GM12892 (cell line): ENCODE measurements at regions not wholly inside any gene's neighbourhood (a gene's known extent, or its start where the extent isn't known, plus 50 kb on each side); places are given as distances from the start of the nearest gene placed in this dataset.

ENCODE experiments used
- DNase-seq: peaks from one replicate; pipeline ENCODE4 v3.0.0; 2011; ENCODE audit not compliant: insufficient read length
- FAIRE-seq: peaks from 2 replicates; lab custom pipeline; 2011; peaks lifted over from hg19 to GRCh38; lab: Jason Lieb, UNC
- POLR2A ChIP-seq: IDR thresholded peaks from 2 replicates; pipeline ENCODE4 v1.6.1; 2011; ENCODE audit warnings: low read depth, low read length, control low read depth
- POLR2AphosphoS5 ChIP-seq: IDR thresholded peaks from 2 replicates; pipeline ENCODE4 v1.6.1; 2011; ENCODE audit warnings: low read depth, low read length, control low read depth
- TAF1 ChIP-seq: IDR thresholded peaks from 2 replicates; pipeline ENCODE4 v1.6.1; 2011; ENCODE audit warnings: low read depth, mild to moderate bottlenecking, control low read depth, low read length, borderline replicate concordance

DNA sequence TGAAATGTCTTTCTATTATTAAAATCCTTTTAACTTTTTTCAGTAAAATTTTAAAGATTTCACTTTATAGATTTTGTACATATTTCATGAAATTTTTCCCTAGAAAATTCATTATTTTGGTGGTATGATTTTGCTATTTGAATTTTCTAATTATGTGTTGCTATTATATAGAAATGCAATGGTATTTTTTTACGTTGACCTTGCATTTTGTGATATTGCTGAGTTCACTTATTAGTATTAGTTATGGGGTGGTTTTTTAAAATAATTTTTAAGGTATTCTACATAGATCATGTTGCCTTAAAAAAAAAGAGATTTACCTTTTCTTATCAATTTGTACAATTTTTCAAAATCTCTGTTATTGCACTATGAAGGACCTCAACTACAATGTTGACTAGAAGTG is 458.3 kb downstream of the TLE1 start:
- DNase-seq (no peak), FAIRE-seq (no peak)
- TF ChIP-seq TAF1 (no peak), POLR2A (no peak), POLR2AphosphoS5 (no peak)

DNA sequence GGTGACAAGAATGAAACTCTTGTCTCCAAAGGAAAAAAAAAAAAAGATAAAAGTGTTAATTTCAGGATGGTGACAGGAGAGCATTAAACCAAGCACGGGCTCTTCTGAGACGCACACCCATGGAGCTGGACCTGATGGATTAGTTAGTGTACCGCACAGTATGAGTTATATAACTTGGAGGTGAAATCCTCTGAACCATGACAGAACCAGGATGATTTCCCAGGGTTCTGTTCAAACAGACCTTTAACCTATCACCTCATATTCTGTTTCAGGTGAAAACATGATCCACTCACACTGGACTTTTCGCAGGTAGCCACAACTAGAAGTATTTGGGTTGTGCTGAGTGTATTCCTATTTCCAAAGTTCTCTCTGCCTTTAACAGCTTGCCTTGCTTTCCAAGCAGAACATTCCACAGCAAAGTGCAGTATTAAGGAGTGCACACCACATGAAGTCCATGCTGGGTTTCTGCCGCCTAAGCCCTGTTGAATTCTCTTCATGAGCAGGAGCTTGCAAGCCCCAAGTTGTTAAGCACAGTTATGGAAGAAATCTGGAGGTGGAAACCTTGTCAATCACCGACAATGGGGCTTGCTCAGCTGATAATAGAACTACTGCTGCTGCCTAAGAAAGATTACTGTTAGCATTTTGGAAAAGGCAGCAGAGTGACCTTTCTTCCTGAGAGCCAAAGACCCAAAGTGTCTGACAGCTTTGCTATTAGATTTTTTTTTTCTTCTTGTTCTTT is 461.7 kb downstream of the TLE1 start:
- DNase-seq = no peak
- TF ChIP-seq POLR2AphosphoS5 (no peak), TAF1 (no peak), POLR2A (no peak)
- no peak for FAIRE-seq

DNA sequence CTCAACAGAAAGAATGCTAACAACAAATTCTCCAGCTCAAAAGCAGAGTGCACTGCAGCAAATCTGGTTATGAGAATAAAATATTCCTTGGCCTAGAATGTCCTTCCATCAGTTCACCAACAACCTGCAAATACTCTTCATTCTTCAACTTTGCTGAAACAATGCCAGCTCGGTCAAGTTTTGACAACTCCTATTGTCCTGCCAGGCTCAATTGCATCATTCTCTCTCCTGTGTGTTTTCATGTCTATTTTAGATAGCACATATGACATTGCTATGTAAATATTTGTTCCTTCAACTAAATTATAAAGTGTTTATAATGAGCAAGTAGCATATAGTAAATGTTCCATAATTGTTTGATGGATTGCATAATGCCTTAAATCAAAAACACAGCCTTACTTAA is 463.8 kb downstream of the TLE1 start:
- FAIRE-seq (no peak), DNase-seq (no peak)
- no peak for TF ChIP-seq TAF1
- TF ChIP-seq POLR2A = no peak
- TF ChIP-seq POLR2AphosphoS5 = no peak

DNA sequence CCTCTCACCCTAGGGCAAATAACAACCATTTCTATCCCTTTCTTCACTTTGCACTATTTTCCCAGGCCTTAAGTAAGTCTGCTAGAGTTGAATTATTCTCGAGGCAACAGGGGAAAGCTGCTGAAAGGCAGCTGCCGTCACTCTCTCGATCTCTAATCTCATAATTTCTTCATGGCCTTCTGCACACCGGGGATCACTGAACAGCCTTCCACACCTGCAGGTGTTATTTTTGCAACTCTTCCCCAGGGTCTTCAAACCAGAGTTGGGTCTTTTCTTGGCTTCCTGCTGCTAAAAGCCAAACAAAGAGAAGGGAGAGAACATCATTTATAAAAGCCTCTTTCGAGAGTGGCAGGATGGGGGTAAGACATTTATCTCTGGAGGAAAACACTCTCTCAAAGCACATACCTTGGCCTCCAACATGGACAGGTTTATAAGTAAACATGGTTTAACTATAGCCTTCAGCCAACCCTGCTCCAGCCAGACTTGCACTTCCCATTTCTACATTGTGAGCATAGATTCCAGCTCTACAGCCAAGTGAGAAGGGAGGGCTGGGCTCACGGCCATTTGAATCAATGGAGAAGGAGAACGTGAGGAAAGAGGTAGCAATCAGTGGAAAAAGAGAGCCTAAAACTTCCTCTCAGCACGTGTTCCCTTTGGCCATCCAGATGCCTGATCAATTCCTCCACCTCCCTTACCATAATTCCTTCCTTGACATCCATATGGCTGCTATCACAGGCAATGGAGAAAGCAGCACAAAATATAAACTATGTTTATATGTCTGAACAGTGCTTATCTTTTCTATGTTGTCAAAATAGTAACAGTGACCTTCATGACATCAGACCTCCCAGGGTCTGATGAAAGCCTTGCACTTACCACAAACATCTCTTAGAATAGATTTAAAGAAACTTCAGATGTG is 464.9 kb downstream of the TLE1 start:
- DNase-seq = no peak
- no peak for FAIRE-seq
- TF ChIP-seq POLR2AphosphoS5 (no peak), POLR2A (no peak), TAF1 (no peak)

DNA sequence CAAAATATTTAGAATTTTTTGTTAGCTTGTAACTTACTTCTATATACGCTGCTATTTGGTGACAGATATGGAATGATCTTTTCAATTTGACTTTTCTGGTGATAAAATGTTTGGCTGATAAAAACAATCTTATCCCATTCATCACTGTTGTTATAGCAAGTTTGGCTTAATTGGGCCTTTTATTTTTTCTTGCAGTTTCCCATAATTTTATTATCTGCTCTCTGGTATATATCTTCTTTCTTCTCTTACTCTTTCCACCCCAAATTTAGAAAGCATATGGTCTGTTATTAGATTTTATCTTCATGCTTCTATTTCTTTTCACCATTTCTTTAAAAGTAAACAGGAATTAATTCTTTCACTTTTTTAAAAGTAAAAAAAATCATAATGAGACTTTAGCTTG is 474.4 kb downstream of the TLE1 start:
- TF ChIP-seq POLR2A (no peak), POLR2AphosphoS5 (no peak), TAF1 (no peak)
- no peak for DNase-seq
- FAIRE-seq = no peak

DNA sequence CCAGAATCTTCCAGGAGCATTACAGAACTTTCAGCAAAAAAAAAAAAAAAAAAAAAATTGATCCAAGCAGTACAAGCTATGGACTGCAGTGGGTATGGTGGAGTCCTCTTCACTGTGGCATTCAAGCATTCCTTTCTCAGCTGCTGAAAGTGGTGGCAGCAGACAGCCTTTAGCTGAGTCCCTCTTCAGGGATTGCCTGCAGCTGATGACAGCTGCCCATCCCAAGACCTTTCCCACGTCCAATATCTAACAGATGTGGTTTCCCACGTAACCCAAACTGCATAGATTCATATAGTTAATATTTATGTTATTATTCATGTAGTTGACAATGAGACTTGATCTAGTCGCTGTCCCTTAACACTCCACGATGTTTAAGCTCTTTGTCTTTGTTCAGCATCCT is 475.9 kb downstream of the TLE1 start:
- DNase-seq = no peak
- FAIRE-seq = no peak
- no peak for TF ChIP-seq POLR2AphosphoS5
- no peak for TF ChIP-seq POLR2A
- TF ChIP-seq TAF1 = no peak

DNA sequence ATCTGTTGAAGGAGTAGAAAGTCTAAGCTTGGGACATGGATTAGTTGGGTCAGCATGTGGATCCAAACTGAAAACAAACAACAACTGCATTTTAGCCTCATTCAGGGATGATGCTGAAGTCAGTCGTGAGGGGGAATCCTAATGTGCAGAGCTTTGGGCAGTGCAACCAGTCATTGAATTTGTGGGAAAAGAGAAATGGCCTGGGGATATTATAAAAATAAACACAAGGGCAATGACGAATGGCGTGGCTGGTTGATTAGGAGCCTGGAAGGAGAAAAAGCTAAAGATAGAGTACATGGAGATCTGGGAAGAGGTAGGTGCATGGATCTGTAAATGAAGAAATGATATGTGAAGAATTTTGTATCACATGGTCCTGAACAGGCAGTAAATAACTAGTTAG is 477.6 kb downstream of the TLE1 start:
- TF ChIP-seq POLR2AphosphoS5 (no peak), POLR2A (no peak), TAF1 (no peak)
- no peak for DNase-seq
- no peak for FAIRE-seq

DNA sequence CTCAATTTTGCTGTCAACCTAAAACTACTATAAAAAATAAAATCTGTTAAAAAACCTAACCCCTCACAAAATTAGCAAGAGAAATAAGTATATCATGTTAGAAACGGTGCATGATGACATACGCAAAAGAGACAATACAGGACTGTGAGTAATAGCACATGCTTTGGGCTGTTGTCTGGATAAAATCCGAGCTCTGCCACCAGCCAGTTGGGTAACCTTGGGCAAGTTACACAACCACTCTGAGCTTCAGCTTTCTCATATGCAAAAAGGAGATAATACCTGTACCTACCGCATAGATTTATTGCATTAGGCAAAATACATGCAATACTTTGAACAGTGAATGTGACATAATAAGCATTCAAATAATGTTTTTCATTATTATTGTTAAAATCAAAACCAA is 481.7 kb downstream of the TLE1 start:
- FAIRE-seq (no peak), DNase-seq (no peak)
- TF ChIP-seq POLR2A = no peak
- no peak for TF ChIP-seq POLR2AphosphoS5
- no peak for TF ChIP-seq TAF1

DNA sequence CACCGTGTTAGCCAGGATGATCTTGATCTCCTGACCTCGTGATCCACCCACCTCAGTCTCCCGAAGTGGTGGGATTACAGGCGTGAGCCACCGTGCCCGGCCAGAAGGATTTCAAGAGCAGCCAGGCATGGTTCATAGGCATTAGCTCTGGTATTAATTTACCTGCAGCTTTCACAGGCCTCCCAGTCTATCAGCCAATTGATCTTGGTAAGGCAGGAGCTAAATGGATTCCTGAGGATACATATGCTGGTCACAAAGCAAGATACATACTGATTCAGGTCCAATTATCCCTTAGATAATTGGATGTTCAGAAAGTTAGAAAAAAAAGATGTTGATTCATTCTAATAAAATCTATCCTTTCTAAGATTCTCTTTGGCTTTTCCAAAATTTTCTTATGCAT is 487.1 kb downstream of the TLE1 start:
- DNase-seq (no peak), FAIRE-seq (no peak)
- TF ChIP-seq POLR2AphosphoS5 = no peak
- TF ChIP-seq POLR2A = no peak
- TF ChIP-seq TAF1 = no peak

DNA sequence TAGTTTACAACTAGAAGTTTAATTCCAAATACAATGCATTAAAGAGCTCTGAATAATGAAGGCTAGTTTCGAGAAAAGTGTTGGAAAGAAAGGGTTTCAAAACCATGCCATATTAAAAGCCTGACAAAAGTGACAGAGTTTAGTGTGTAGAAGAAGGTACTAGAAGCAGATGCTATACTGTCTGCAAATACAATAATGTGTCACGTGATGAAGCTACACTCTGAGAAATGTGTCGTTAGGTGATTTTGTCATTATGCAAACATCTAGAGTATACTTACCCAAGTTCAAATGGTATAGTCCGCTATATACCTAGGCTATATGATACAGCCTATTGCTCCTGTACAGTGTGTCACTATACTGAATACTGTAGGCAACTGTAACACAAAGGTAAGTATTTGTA is 494.1 kb downstream of the TLE1 start:
- TF ChIP-seq TAF1 = no peak
- FAIRE-seq (no peak), DNase-seq (no peak)

DNA sequence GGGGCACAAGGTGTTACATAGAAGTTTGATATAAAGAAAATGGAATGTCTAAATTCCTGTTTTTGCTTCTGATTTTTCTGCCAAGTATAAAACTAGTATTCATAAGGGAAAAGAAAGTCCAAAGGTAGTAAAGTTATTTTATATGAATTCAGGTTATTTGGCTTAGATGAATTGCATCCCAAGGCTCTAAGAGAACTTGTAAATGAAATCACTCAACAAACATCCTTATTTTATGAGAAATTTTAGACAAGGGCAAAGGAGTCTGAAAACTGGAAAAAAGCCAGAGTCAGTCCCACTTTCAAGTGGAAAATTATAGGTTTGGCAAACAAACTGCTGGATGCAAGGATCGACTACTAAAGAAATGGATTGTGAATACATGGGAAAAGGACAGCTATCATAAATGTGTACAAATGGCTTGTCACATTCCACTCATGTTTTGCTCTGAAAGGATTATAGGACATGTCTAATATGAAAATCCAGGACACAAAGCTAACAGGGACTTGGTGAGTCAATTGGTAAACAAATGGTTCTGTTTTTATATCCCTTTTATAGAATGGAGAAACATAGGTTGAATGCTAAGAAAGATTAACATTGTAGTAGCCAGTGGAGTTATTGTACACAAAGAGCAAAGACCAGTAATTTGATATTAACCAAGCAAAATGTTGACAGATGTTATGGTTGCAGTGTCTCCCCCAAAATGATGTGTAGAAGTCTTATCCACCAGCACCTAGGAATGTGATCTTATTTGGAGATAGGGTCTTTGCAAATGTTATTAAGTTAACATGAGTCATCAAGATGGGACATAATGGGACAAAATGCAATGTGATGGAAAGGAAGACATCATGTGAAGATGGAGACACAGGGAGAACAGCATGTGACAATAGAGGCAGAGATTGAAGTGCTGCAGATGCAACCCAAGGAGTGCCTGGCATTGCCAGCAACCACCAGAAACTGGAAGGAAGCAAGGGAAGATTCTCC is 495.7 kb downstream of the TLE1 start:
- no peak for FAIRE-seq
- TF ChIP-seq TAF1 = no peak
- TF ChIP-seq POLR2A = no peak
- TF ChIP-seq POLR2AphosphoS5 = no peak
- no peak for DNase-seq

DNA sequence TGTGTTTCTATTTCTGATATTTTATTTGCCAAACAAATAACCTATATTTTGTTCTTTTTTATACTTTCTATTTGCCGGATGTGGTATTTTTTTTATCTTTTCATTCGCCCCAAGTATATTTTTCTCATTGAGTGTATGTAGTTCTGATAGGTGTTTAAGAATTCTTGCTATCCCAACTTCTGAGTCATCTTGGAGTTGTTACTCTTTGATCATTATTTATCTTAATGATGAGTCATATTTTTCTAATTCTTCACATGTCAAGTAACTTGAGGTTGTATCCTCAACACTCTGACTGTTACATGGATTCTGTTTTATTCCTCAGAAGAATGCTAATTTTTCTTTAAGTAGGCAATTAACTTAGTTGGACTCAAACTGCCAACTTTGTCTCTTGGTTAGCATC is 498.1 kb downstream of the TLE1 start:
- FAIRE-seq (no peak), DNase-seq (no peak)
- TF ChIP-seq POLR2A (no peak), TAF1 (no peak), POLR2AphosphoS5 (no peak)
